WTC11 (cell line): ENCODE measurements at regions not wholly inside any gene's neighbourhood (a gene's known extent, or its start where the extent isn't known, plus 50 kb on each side); places are given as distances from the start of the nearest gene placed in this dataset.

Source experiments
- ATAC-seq: fragments of 200-7000 bp; cut with Tn5 transposase; 2 replicates; pipeline ENCODE4 v1.10.0; 2021; ENCODE audit warnings: mild to moderate bottlenecking, moderate library complexity
- CTCF ChIA-PET: fragments of 300-600 bp; sonication (Branson Sonifier 250); formaldehyde crosslinking; loops from one replicate; lab custom pipeline; 2021; ENCODE audit warnings: antibody characterized with exemption; lab: Charles Lee
- POLR2A ChIA-PET: fragments of 350-600 bp; sonication (Branson Sonifier 250); formaldehyde crosslinking; loops from one replicate; lab custom pipeline; 2021; ENCODE audit warnings: antibody characterized with exemption; lab: Charles Lee
- DNase-seq: peaks from one replicate; pipeline ENCODE4 v3.0.0; 2021; ENCODE audit warnings: low spot score
- H3K27ac Mint-ChIP-seq: 2 replicates; pipeline ENCODE4 v1.8.0; 2021; ENCODE audit warnings: mixed read lengths
- H3K27me3 Mint-ChIP-seq: 2 replicates; pipeline ENCODE4 v1.8.0; 2021; ENCODE audit warnings: low read depth, mild to moderate bottlenecking, moderate library complexity, mixed read lengths
- H3K36me3 Mint-ChIP-seq: 2 replicates; pipeline ENCODE4 v1.8.0; 2021; ENCODE audit warnings: mixed read lengths
- H3K4me1 Mint-ChIP-seq: 2 replicates; pipeline ENCODE4 v1.8.0; 2022; ENCODE audit warnings: mixed read lengths
- H3K4me3 Mint-ChIP-seq: 2 replicates; pipeline ENCODE4 v1.8.0; 2021; ENCODE audit warnings: mild to moderate bottlenecking, moderate library complexity, mixed read lengths
- H3K9me3 Mint-ChIP-seq: 2 replicates; pipeline ENCODE4 v1.8.0; 2021; ENCODE audit warnings: mixed read lengths
- AR ChIP-seq: fragments of 250-450 bp; sonication (Bioruptor Pico); IDR thresholded peaks from 2 replicates; pipeline ENCODE4 v1.9.0; 2021; ENCODE audit warnings: mild to moderate bottlenecking
- CDX4 ChIP-seq: fragments of 250-450 bp; sonication (Bioruptor Pico); IDR thresholded peaks from 2 replicates; pipeline ENCODE4 v1.9.0; 2021; ENCODE audit warnings: moderate library complexity, mild to moderate bottlenecking, inconsistent platforms, borderline replicate concordance
- CREB1 ChIP-seq: sonication (generic); formaldehyde crosslinking; IDR thresholded peaks from 2 replicates; pipeline ENCODE4 v1.8.0; 2023; ENCODE audit warnings: mild to moderate bottlenecking, missing genetic modification reagents
- GRHL2 ChIP-seq: fragments of 250-450 bp; sonication (Bioruptor Pico); IDR thresholded peaks from 2 replicates; pipeline ENCODE4 v1.8.0; 2022; ENCODE audit warnings: mild to moderate bottlenecking, moderate library complexity; ENCODE audit not compliant: insufficient replicate concordance, severe bottlenecking
- GTF2I ChIP-seq: fragments of 250-450 bp; sonication (Bioruptor Pico); conservative IDR thresholded peaks from 2 replicates; pipeline ENCODE4 v1.4.0; 2021; ENCODE audit warnings: mild to moderate bottlenecking
- JAZF1 ChIP-seq: fragments of 250-450 bp; sonication (Bioruptor Pico); IDR thresholded peaks from 2 replicates; pipeline ENCODE4 v1.9.0; 2021; ENCODE audit warnings: moderate library complexity, mild to moderate bottlenecking, inconsistent platforms
- MLX ChIP-seq: sonication (generic); formaldehyde crosslinking; IDR thresholded peaks from 2 replicates; pipeline ENCODE4 v1.8.1; 2023; ENCODE audit warnings: mild to moderate bottlenecking, missing genetic modification reagents, moderate library complexity
- RORB ChIP-seq: fragments of 250-450 bp; sonication (Bioruptor Pico); IDR thresholded peaks from 2 replicates; pipeline ENCODE4 v1.9.0; 2021; ENCODE audit warnings: mild to moderate bottlenecking
- ZNF396 ChIP-seq: fragments of 250-450 bp; sonication (Bioruptor Pico); IDR thresholded peaks from 2 replicates; pipeline ENCODE4 v1.8.0; 2021; ENCODE audit warnings: mild to moderate bottlenecking, moderate library complexity, borderline replicate concordance
- ZNF532 ChIP-seq: fragments of 250-450 bp; sonication (Bioruptor Pico); IDR thresholded peaks from 2 replicates; pipeline ENCODE4 v1.9.0; 2021; ENCODE audit warnings: mild to moderate bottlenecking, borderline replicate concordance
- ZNF671 ChIP-seq: fragments of 250-450 bp; sonication (Bioruptor Pico); IDR thresholded peaks from 2 replicates; pipeline ENCODE4 v1.8.0; 2021; ENCODE audit warnings: mild to moderate bottlenecking
- TF ChIP-seq, protein P1 (sequence below): sonication (generic); formaldehyde crosslinking; IDR thresholded peaks from 2 replicates; pipeline ENCODE4 v1.8.1; 2022; ENCODE audit warnings: low read depth, mild to moderate bottlenecking, moderate library complexity, missing genetic modification reagents, borderline replicate concordance
- TF ChIP-seq, protein P2 (sequence below): sonication (generic); formaldehyde crosslinking; IDR thresholded peaks from 2 replicates; pipeline ENCODE4 v1.8.1; 2023; ENCODE audit warnings: mild to moderate bottlenecking, missing genetic modification reagents

DNA sequence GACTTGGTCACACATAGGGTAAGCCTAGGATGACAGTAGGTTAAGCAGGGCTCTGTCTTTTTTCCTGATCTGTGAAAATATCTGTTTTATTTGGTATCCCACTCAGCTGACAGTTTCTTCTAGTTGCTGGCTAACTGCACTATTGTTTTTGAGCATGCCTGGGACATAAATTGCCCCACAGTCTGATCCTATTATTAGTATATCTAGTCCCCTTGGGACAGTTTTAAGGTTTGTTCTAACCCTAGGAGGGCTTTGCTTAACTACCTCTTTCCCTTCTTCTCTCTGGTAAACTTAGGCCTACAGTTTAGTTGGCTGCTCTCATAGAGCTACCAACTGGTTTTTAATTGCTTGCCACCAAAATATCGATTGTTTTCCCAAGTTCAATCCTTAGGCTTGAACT lies 446.6 kb downstream of the ARHGEF28 start:
- ATAC-seq: no peak
- TF ChIP-seq, protein P1, sequence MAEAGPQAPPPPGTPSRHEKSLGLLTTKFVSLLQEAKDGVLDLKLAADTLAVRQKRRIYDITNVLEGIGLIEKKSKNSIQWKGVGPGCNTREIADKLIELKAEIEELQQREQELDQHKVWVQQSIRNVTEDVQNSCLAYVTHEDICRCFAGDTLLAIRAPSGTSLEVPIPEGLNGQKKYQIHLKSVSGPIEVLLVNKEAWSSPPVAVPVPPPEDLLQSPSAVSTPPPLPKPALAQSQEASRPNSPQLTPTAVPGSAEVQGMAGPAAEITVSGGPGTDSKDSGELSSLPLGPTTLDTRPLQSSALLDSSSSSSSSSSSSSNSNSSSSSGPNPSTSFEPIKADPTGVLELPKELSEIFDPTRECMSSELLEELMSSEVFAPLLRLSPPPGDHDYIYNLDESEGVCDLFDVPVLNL: no peak
- no peak for TF ChIP-seq RORB (CRISPR knock-in tag)
- TF ChIP-seq AR (CRISPR knock-in tag): no peak
- no peak for TF ChIP-seq MLX
- TF ChIP-seq JAZF1 (CRISPR knock-in tag): no peak
- TF ChIP-seq ZNF671: no peak
- TF ChIP-seq ZNF532 (CRISPR knock-in tag): no peak
- no peak for TF ChIP-seq CREB1 (CRISPR knock-in tag)
- no peak for TF ChIP-seq ZNF396 (CRISPR knock-in tag)
- no peak for TF ChIP-seq GTF2I (CRISPR knock-in tag)
- ChIA-PET CTCF (no interaction called here), POLR2A (no interaction called here)
- no peak overlapping the region for H3K27ac Mint-ChIP-seq
- H3K36me3 Mint-ChIP-seq: no peaks in the 10 kb centered on the region
- no peak overlapping the region for H3K4me3 Mint-ChIP-seq
- peaks cover 21% of the 10 kb centered on the region for H3K4me1 Mint-ChIP-seq
- H3K9me3 Mint-ChIP-seq: no peaks in the 10 kb centered on the region
- H3K27me3 Mint-ChIP-seq: no peaks in the 10 kb centered on the region
- no peak for DNase-seq

DNA sequence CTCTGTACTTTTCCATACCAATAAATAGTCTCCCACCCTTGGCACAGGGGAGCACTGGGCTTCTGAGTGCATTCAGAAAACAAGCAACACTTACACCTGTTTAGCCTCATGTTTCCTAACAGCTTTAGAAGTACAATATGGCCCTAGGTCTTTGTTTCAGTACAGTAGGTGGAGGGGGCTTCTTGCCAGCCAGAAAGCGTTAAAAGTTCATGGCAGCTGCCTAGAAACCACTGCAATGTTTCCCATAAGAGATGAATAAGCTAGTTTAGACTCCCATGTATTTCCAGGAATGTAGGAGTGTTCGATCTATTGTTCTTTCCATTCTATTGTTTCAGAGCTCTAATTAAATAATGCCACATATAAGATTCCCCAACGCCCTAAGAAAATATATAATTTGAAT lies 444.8 kb downstream of the ARHGEF28 start:
- Mint-ChIP-seq H3K36me3 (no peaks in the 10 kb centered on the region), H3K9me3 (no peaks in the 10 kb centered on the region), H3K27me3 (no peaks in the 10 kb centered on the region)
- DNase-seq: no peak
- TF ChIP-seq, protein P2, sequence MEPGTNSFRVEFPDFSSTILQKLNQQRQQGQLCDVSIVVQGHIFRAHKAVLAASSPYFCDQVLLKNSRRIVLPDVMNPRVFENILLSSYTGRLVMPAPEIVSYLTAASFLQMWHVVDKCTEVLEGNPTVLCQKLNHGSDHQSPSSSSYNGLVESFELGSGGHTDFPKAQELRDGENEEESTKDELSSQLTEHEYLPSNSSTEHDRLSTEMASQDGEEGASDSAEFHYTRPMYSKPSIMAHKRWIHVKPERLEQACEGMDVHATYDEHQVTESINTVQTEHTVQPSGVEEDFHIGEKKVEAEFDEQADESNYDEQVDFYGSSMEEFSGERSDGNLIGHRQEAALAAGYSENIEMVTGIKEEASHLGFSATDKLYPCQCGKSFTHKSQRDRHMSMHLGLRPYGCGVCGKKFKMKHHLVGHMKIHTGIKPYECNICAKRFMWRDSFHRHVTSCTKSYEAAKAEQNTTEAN (CRISPR knock-in tag): no peak
- TF ChIP-seq CDX4 (CRISPR knock-in tag) (no peak), GRHL2 (CRISPR knock-in tag) (no peak)
- TF ChIP-seq, all 79 proteins: peak for 0
- peaks cover 7% of the 10 kb centered on the region for H3K4me1 Mint-ChIP-seq
- CTCF ChIA-PET: no interaction called here
- no peak for ATAC-seq
- H3K4me3 Mint-ChIP-seq: no peak overlapping the region
- no peak overlapping the region for H3K27ac Mint-ChIP-seq
- POLR2A ChIA-PET: interaction anchor here (0.6 kb wide), 1 partner anchor 187 kb away, joined by 3 read pairs; no protein-coding TSS in a partner anchor
